ENCODE measurements at regions not wholly inside any gene's neighbourhood (a gene's known extent, or its start where the extent isn't known, plus 50 kb on each side); places are given as distances from the start of the nearest gene placed in this dataset.

- TF ChIP-seq EZH2 (IDR thresholded peaks at IDR 0.05; ENCODE audit: low read length) (no peak), CTCF (optimal IDR thresholded peaks at IDR 0.05 in 1 of 3, IDR thresholded peaks at IDR 0.05 in 1 of 3, conservative IDR thresholded peaks at IDR 0.05 in 1 of 3; ENCODE audit: extremely low read depth in 1 of 3, insufficient read depth in 2 of 3, low read length in 3 of 3) (no peak)
Observed at GRCh38 chr2:82172483-82172882, 1867.9 kb upstream of the LRRTM1 start.
